ENCODE measurements at regions not wholly inside any gene's neighbourhood (a gene's known extent, or its start where the extent isn't known, plus 50 kb on each side); places are given as distances from the start of the nearest gene placed in this dataset.
A peak's percentile ranks its signal among the peaks of the same experiment; 100 is the strongest.
"Not testable (repeated sequence)": the region's sequence is repeated elsewhere in the genome, so short reads cannot be mapped to it uniquely, and the experiment has no call there.

GRCh38 chr6:137811916-137812553, 55.0 kb upstream of the TNFAIP3 start:
- H3K27ac ChIP-seq = peak overlapping the region in 1 of 4 donors; percentile 40
- no peaks in the 10 kb centered on the region for H3K27me3 ChIP-seq
- 78 to 81% methylated on average over 6 of the region's 6 CpGs for WGBS, 2 donors (ENCODE audit: low coverage in 1 of 2)
- H3K9me3 ChIP-seq = no peaks in the 10 kb centered on the region
- TF ChIP-seq EP300 (IDR thresholded peaks at IDR 0.05) (no peak), POLR2A (IDR thresholded peaks at IDR 0.05) (no peak), POLR2AphosphoS5 (IDR thresholded peaks at IDR 0.05) (no peak), CTCF (IDR thresholded peaks at IDR 0.05) (no peak)
- no peak overlapping the region for H3K4me3 ChIP-seq
- ATAC-seq = peak; percentile 8
- H3K36me3 ChIP-seq = no peaks in the 10 kb centered on the region
- H3K4me1 ChIP-seq = peaks cover 0 to 18% (median 0%) of the 10 kb centered on the region in 3 donors

DNA sequence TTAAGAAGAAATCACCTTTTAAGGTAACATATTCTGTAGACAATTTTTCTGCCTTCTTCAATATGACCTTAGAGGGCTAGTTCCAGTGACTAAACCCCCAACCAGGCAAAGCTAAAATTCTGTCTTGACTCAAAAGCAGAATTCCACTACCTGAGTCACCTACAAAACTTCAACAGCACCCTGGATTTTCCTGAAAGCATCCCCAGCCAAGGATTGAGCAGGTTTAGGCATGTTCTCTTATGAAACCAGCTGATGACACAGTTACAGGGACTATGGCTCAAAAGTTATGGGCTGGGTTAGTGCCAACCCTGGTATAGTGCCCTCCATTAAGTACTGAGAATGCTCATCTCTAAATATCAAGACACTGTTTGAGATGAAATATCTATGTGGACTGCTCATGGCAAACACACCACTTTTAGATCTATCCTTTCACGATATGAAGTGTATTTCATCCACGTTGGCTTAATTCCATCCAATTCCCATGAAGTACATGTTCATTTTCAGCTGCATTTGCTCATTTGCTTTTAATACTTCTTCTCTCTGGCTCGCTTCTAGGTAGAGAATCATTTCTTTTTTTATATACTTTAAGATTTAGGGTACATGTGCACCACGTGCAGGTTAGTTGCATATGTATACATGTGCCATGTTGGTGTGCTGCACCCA, 53.6 kb upstream of the TNFAIP3 start:
- Histone ChIP-seq H3K27me3 (no peaks in the 10 kb centered on the region), H3K36me3 (no peaks in the 10 kb centered on the region), H3K4me3 (no peak overlapping the region), H3K27ac (no peak overlapping the region), H3K4me1 (peaks cover 0 to 18% (median 0%) of the 10 kb centered on the region in 3 donors), H3K9me3 (no peaks in the 10 kb centered on the region)
- ATAC-seq = no peak
- WGBS, 2 donors (ENCODE audit: low coverage in 1 of 2) = 87 to 93% methylated on average over 3 to 4 of the region's 4 CpGs
- TF ChIP-seq POLR2A (IDR thresholded peaks at IDR 0.05) (no peak), POLR2AphosphoS5 (IDR thresholded peaks at IDR 0.05) (no peak), CTCF (IDR thresholded peaks at IDR 0.05) (no peak), EP300 (IDR thresholded peaks at IDR 0.05) (no peak)

DNA sequence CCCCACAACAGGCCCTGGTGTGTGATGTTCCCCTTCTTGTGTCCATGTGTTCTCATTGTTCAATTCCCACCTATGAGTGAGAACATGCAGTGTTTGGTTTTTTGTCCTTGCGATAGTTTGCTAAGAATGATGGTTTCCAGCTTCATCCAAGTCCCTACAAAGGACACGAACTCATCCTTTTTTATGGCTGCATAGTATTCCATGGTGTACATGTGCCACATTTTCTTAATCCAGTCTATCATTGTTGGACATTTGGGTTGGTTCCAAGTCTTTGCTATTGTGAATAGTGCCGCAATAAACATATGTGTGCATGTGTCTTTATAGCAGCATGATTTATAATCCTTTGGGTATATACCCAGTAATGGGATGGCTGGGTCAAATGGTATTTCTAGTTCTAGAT, 53.0 kb upstream of the TNFAIP3 start:
- not testable (repeated sequence) for H3K9me3 ChIP-seq, H3K4me3 ChIP-seq, H3K27ac ChIP-seq, ATAC-seq, H3K36me3 ChIP-seq, H3K27me3 ChIP-seq
- 94% methylated on average over 2 of the region's 3 CpGs; no CpG with 5 or more reads in 1 of the 2 donors for WGBS, 2 donors (ENCODE audit: low coverage in 1 of 2)
- peaks cover 0 to 18% (median 0%) of the 10 kb centered on the region in 3 donors for H3K4me1 ChIP-seq

DNA sequence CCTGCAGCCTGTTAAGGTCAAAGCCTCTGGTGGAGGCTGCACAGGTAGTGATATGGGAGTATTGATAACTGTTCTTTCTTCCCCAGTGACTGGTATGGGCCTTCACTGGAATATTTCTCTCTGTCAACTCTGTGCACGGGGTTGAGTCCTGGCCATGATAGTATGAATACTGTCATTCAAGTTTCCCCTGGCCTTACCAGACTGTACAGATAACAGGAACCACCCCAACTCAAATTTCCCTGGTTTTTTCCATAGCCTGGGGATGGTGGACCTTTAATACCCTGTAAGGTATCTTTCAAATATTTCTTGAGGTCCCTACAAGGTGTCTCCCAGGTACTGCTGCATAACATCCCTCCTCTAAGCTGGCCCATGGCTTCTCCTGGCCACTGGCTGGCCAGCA, 51.4 kb upstream of the TNFAIP3 start:
- 78% methylated on average over 1 of the region's 1 CpG; no CpG with 5 or more reads in 1 of the 2 donors for WGBS, 2 donors (ENCODE audit: low coverage in 1 of 2)
- Histone ChIP-seq H3K27ac (no peak overlapping the region), H3K27me3 (no peaks in the 10 kb centered on the region), H3K4me1 (peaks cover 0 to 27% (median 0%) of the 10 kb centered on the region in 3 donors), H3K9me3 (no peaks in the 10 kb centered on the region), H3K36me3 (no peaks in the 10 kb centered on the region), H3K4me3 (no peak overlapping the region)
- TF ChIP-seq EP300 (IDR thresholded peaks at IDR 0.05) (no peak), CTCF (IDR thresholded peaks at IDR 0.05) (no peak), POLR2A (IDR thresholded peaks at IDR 0.05) (no peak), POLR2AphosphoS5 (IDR thresholded peaks at IDR 0.05) (no peak)
- no peak for ATAC-seq

DNA sequence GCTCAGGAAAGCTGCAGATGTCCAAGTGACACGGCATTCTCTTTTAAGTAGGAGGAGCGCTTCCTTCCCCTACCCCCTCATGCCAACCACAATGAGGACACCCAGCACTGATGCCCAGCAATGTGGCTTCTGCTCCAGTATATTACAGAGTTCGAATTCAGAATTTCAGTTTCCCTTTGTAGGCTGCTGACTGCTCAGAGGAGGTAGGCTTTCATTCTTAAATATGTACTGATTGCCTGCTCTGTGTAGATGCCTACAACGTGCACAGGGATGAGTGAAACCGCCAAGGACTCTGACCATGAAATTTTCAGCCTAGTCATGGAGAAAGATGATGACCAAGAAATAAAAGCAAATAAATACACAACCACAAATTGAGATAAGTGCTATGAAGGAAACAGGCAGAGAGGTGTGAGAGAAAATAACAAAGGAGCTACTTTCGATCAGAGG, 50.9 kb upstream of the TNFAIP3 start:
- Histone ChIP-seq H3K27me3 (no peaks in the 10 kb centered on the region), H3K4me1 (peaks cover 0 to 32% (median 0%) of the 10 kb centered on the region in 3 donors), H3K9me3 (no peaks in the 10 kb centered on the region), H3K36me3 (no peaks in the 10 kb centered on the region), H3K27ac (no peak overlapping the region), H3K4me3 (no peak overlapping the region)
- peak; percentile 19 for ATAC-seq
- whole genome bisulfite sequencing, 2 donors (ENCODE audit: low coverage in 1 of 2) = 62 to 68% methylated on average over 3 to 6 of the region's 6 CpGs
- no peak for TF ChIP-seq POLR2AphosphoS5 (IDR thresholded peaks at IDR 0.05)
- no peak for TF ChIP-seq CTCF (IDR thresholded peaks at IDR 0.05)
- no peak for TF ChIP-seq EP300 (IDR thresholded peaks at IDR 0.05)
- no peak for TF ChIP-seq POLR2A (IDR thresholded peaks at IDR 0.05)

All from gastroesophageal sphincter (tissue), 4 donors.